OCI-LY7 (cell line): ENCODE measurements at regions not wholly inside any gene's neighbourhood (a gene's known extent, or its start where the extent isn't known, plus 50 kb on each side); places are given as distances from the start of the nearest gene placed in this dataset.

Experiments
- BruUV-seq: library from RNA; stranded (reverse); fragments of 400-500 nt; replicated peaks from 2 replicates; lab custom pipeline; 2021; lab: Mats Ljungman, UMichigan
- CTCF ChIA-PET: fragments of 300-600 bp; sonication (Branson Sonifier 250); formaldehyde crosslinking; loops from one replicate; lab custom pipeline; 2022; ENCODE audit warnings: antibody characterized with exemption; ENCODE audit not compliant: unreplicated experiment; lab: Charles Lee
- POLR2A ChIA-PET: fragments of 300-600 bp; sonication (Branson Sonifier 250); formaldehyde crosslinking; loops from one replicate; lab custom pipeline; 2022; ENCODE audit warnings: antibody characterized with exemption; lab: Charles Lee
- DNase-seq: peaks from one replicate; pipeline ENCODE4 v3.0.0-alpha.2; 2015; ENCODE audit warnings: low spot score
- H2AFZ ChIP-seq: fragments of 200-600 bp; sonication (generic), shearing (Covaris generic); 2 replicates; pipeline ENCODE4 v1.6.1; 2014; ENCODE audit warnings: mild to moderate bottlenecking, antibody characterized with exemption, low read length, moderate library complexity
- H3K27ac ChIP-seq: fragments of 200-600 bp; sonication (generic); 2 replicates; pipeline ENCODE4 v1.5.1; 2014; ENCODE audit warnings: mixed run types, low read depth, mild to moderate bottlenecking, moderate library complexity, low read length, inconsistent platforms; ENCODE audit not compliant: poor library complexity, severe bottlenecking
- H3K36me3 ChIP-seq: fragments of 200-600 bp; sonication (generic); 2 replicates; pipeline ENCODE4 v1.6.1; 2014; ENCODE audit warnings: mild to moderate bottlenecking, antibody characterized with exemption, low read length, moderate library complexity, mixed read lengths; ENCODE audit not compliant: insufficient read depth
- H3K4me1 ChIP-seq: fragments of 200-600 bp; sonication (generic); 2 replicates; pipeline ENCODE4 v1.5.1; 2014; ENCODE audit warnings: mild to moderate bottlenecking, low read length; ENCODE audit not compliant: insufficient read depth, poor library complexity, severe bottlenecking
- H3K4me2 ChIP-seq: fragments of 200-600 bp; sonication (generic); 2 replicates; pipeline ENCODE4 v1.6.1; 2014; ENCODE audit warnings: mild to moderate bottlenecking, low read length
- H3K4me3 ChIP-seq: fragments of 200-600 bp; sonication (generic); 2 replicates; pipeline ENCODE4 v1.5.1; 2014; ENCODE audit warnings: mild to moderate bottlenecking, low read depth, low read length; ENCODE audit not compliant: poor library complexity, severe bottlenecking
- H3K79me2 ChIP-seq: fragments of 200-600 bp; sonication (generic); 2 replicates; pipeline ENCODE4 v1.6.1; 2016; ENCODE audit warnings: low read depth, mild to moderate bottlenecking, low read length, moderate library complexity, mixed read lengths; ENCODE audit not compliant: insufficient read depth
- H3K9me2 ChIP-seq: fragments of 200-600 bp; sonication (generic); 2 replicates; pipeline ENCODE4 v1.6.1; 2016; ENCODE audit warnings: mild to moderate bottlenecking, low read length, mixed read lengths; ENCODE audit not compliant: insufficient read depth
- H3K9me3 ChIP-seq: fragments of 200-600 bp; sonication (generic); 2 replicates; pipeline ENCODE4 v1.6.1; 2014; ENCODE audit warnings: mild to moderate bottlenecking, mixed run types, low read length, mixed read lengths
- H4K20me1 ChIP-seq: fragments of 200-600 bp; sonication (generic); 2 replicates; pipeline ENCODE4 v1.6.1; 2014; ENCODE audit warnings: mild to moderate bottlenecking, antibody characterized with exemption, low read length, moderate library complexity, mixed read lengths; ENCODE audit not compliant: insufficient read depth
- EZH2phosphoT487 ChIP-seq: fragments of 200-600 bp; sonication (generic); IDR thresholded peaks from 2 replicates; pipeline ENCODE4 v1.6.1; 2018; ENCODE audit warnings: low read depth, borderline replicate concordance, mild to moderate bottlenecking, mixed run types, antibody characterized with exemption, low read length, moderate library complexity, mixed read lengths
- intact Hi-C: fragments of 100-400 bp; cut with micrococcal nuclease; formaldehyde crosslinking; loops from one replicate; pipeline ENCODE4 v1.10.0; 2022; ENCODE audit not compliant: unreplicated experiment
- TF ChIP-seq, protein P1 (sequence below): fragments of 200-600 bp; sonication (generic); conservative IDR thresholded peaks from 2 replicates; pipeline ENCODE4 v1.5.1; 2014; ENCODE audit warnings: mild to moderate bottlenecking, antibody characterized with exemption, low read length, moderate library complexity, mixed read lengths

GRCh38 chr4:189313861-189314513 is 626.7 kb upstream of the FRG1 start:
- no peak overlapping the region for H3K4me3 ChIP-seq
- ChIA-PET CTCF (no interaction called here), POLR2A (no interaction called here)
- H2AFZ ChIP-seq = no peak overlapping the region
- BruUV-seq = no TSS peak
- H3K4me1 ChIP-seq = no peaks in the 10 kb centered on the region
- no peaks in the 10 kb centered on the region for H3K79me2 ChIP-seq
- H3K36me3 ChIP-seq = no peaks in the 10 kb centered on the region
- DNase-seq = no peak
- no peaks in the 10 kb centered on the region for H3K9me2 ChIP-seq
- no peaks in the 10 kb centered on the region for H4K20me1 ChIP-seq
- H3K4me2 ChIP-seq = no peak overlapping the region
- no peak overlapping the region for H3K27ac ChIP-seq
- intact Hi-C loops = no loop called here
- TF ChIP-seq, protein P1, sequence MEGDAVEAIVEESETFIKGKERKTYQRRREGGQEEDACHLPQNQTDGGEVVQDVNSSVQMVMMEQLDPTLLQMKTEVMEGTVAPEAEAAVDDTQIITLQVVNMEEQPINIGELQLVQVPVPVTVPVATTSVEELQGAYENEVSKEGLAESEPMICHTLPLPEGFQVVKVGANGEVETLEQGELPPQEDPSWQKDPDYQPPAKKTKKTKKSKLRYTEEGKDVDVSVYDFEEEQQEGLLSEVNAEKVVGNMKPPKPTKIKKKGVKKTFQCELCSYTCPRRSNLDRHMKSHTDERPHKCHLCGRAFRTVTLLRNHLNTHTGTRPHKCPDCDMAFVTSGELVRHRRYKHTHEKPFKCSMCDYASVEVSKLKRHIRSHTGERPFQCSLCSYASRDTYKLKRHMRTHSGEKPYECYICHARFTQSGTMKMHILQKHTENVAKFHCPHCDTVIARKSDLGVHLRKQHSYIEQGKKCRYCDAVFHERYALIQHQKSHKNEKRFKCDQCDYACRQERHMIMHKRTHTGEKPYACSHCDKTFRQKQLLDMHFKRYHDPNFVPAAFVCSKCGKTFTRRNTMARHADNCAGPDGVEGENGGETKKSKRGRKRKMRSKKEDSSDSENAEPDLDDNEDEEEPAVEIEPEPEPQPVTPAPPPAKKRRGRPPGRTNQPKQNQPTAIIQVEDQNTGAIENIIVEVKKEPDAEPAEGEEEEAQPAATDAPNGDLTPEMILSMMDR = no peak
- no peak for TF ChIP-seq EZH2phosphoT487
- no peaks in the 10 kb centered on the region for H3K9me3 ChIP-seq

GRCh38 chr4:189322426-189322825 is 618.2 kb upstream of the FRG1 start:
- no peak for DNase-seq
- Histone ChIP-seq H3K79me2 (no peaks in the 10 kb centered on the region), H2AFZ (no peak overlapping the region), H3K4me3 (no peak overlapping the region), H3K4me2 (no peak overlapping the region), H3K27ac (no peak overlapping the region), H3K9me2 (no peaks in the 10 kb centered on the region), H4K20me1 (no peaks in the 10 kb centered on the region), H3K36me3 (no peaks in the 10 kb centered on the region), H3K4me1 (no peaks in the 10 kb centered on the region), H3K9me3 (no peaks in the 10 kb centered on the region)
- no TSS peak for BruUV-seq
- POLR2A ChIA-PET = interaction anchor here (0.6 kb wide), 1 partner anchor 108 kb away, joined by 3 read pairs; no protein-coding TSS in a partner anchor
- intact Hi-C loops = no loop called here
- CTCF ChIA-PET = no interaction called here
- no peak for TF ChIP-seq EZH2phosphoT487
- TF ChIP-seq, protein P1 = no peak

DNA sequence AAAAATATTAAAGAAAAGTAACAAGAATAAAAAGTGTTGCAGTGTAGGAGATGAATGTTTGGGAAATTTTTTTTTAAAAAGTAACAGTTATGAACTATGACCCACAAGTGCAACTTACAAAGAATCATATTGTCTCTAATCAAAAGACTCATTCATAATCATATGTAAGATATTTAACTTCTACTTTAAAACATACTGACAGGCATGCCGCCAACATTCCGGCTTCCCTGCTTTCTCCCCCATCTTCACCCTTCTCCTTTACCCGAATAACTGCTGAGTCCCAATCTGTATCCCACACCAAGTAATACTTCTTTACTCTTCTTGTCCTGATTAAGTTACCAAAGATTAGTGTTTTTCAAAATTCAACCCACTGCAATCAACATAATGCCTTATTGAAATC is 598.8 kb upstream of the FRG1 start:
- no peaks in the 10 kb centered on the region for H4K20me1 ChIP-seq
- intact Hi-C loops = no loop called here
- no peaks in the 10 kb centered on the region for H3K9me3 ChIP-seq
- ChIA-PET CTCF (no interaction called here), POLR2A (no interaction called here)
- H3K36me3 ChIP-seq = no peaks in the 10 kb centered on the region
- no peaks in the 10 kb centered on the region for H3K9me2 ChIP-seq
- no peaks in the 10 kb centered on the region for H3K4me1 ChIP-seq
- H3K27ac ChIP-seq = no peak overlapping the region
- no peaks in the 10 kb centered on the region for H3K79me2 ChIP-seq
- no peak for DNase-seq
- BruUV-seq = no TSS peak
- H3K4me3 ChIP-seq = no peak overlapping the region
- TF ChIP-seq, protein P1 = no peak
- TF ChIP-seq EZH2phosphoT487 = no peak
- H3K4me2 ChIP-seq = no peak overlapping the region
- H2AFZ ChIP-seq = no peak overlapping the region
